ENCODE measurements at regions not wholly inside any gene's neighbourhood (a gene's known extent, or its start where the extent isn't known, plus 50 kb on each side); places are given as distances from the start of the nearest gene placed in this dataset.

- intact Hi-C loops (cut with micrococcal nuclease), result no loop called here
Measured at GRCh38 chr2:5042666-5043440, 649.3 kb upstream of the SOX11 start.

GRCh38 chr2:5051300-5051699 lies 640.9 kb upstream of the SOX11 start:
- intact Hi-C loops (cut with micrococcal nuclease), result no loop called here

GRCh38 chr2:5052905-5053304 lies 639.3 kb upstream of the SOX11 start:
- intact Hi-C loops (cut with micrococcal nuclease), result no loop called here

- intact Hi-C loops (cut with micrococcal nuclease), result no loop called here
Measured at GRCh38 chr2:5057891-5058351, 634.3 kb upstream of the SOX11 start.

GRCh38 chr2:5060956-5061355 lies 631.2 kb upstream of the SOX11 start:
- intact Hi-C loops (cut with micrococcal nuclease), result no loop called here

- intact Hi-C loops (cut with micrococcal nuclease), result no loop called here
Measured at GRCh38 chr2:5064687-5065086, 627.5 kb upstream of the SOX11 start.

GRCh38 chr2:5067816-5068215 lies 624.4 kb upstream of the SOX11 start:
- intact Hi-C loops (cut with micrococcal nuclease), result no loop called here

- intact Hi-C loops (cut with micrococcal nuclease), result no loop called here
Measured at GRCh38 chr2:5070257-5070656, 621.9 kb upstream of the SOX11 start.

GRCh38 chr2:5074733-5075132 lies 617.5 kb upstream of the SOX11 start:
- intact Hi-C loops (cut with micrococcal nuclease), result no loop called here

GRCh38 chr2:5076599-5076998 lies 615.6 kb upstream of the SOX11 start:
- intact Hi-C loops (cut with micrococcal nuclease), result no loop called here

- intact Hi-C loops (cut with micrococcal nuclease), result no loop called here
Measured at GRCh38 chr2:5077479-5078089, 614.6 kb upstream of the SOX11 start.

- intact Hi-C loops (cut with micrococcal nuclease), result no loop called here
Measured at GRCh38 chr2:5083402-5083801, 608.8 kb upstream of the SOX11 start.

- intact Hi-C loops (cut with micrococcal nuclease), result no loop called here
Measured at GRCh38 chr2:5089409-5089808, 602.8 kb upstream of the SOX11 start.

GRCh38 chr2:5093056-5093455 lies 599.1 kb upstream of the SOX11 start:
- intact Hi-C loops (cut with micrococcal nuclease), result no loop called here

- intact Hi-C loops (cut with micrococcal nuclease), result no loop called here
Measured at GRCh38 chr2:5093518-5093917, 598.7 kb upstream of the SOX11 start.

- intact Hi-C loops (cut with micrococcal nuclease), result no loop called here
Measured at GRCh38 chr2:5094192-5094591, 598.0 kb upstream of the SOX11 start.

GRCh38 chr2:5098286-5098685 lies 593.9 kb upstream of the SOX11 start:
- intact Hi-C loops (cut with micrococcal nuclease), result no loop called here

- intact Hi-C loops (cut with micrococcal nuclease), result no loop called here
Measured at GRCh38 chr2:5102823-5103222, 589.4 kb upstream of the SOX11 start.

GRCh38 chr2:5111581-5111980 lies 580.6 kb upstream of the SOX11 start:
- intact Hi-C loops (cut with micrococcal nuclease), result no loop called here

- intact Hi-C loops (cut with micrococcal nuclease), result no loop called here
Measured at GRCh38 chr2:5119046-5119445, 573.1 kb upstream of the SOX11 start.

- intact Hi-C loops (cut with micrococcal nuclease), result no loop called here
Measured at GRCh38 chr2:5121121-5121520, 571.1 kb upstream of the SOX11 start.

- intact Hi-C loops (cut with micrococcal nuclease), result no loop called here
Measured at GRCh38 chr2:5121642-5122041, 570.5 kb upstream of the SOX11 start.

GRCh38 chr2:5123582-5124196 lies 568.5 kb upstream of the SOX11 start:
- intact Hi-C loops (cut with micrococcal nuclease), result no loop called here

All from T-helper 1 cell treated with Interleukin-12 subunit alpha and Interleukin-12 subunit beta and Interleukin-4 antibody, amounts not matched to agents 30 ng/mL and 1 ng/mL, for 36 hours (primary cell).